ENCODE measurements at regions not wholly inside any gene's neighbourhood (a gene's known extent, or its start where the extent isn't known, plus 50 kb on each side); places are given as distances from the start of the nearest gene placed in this dataset.

DNA sequence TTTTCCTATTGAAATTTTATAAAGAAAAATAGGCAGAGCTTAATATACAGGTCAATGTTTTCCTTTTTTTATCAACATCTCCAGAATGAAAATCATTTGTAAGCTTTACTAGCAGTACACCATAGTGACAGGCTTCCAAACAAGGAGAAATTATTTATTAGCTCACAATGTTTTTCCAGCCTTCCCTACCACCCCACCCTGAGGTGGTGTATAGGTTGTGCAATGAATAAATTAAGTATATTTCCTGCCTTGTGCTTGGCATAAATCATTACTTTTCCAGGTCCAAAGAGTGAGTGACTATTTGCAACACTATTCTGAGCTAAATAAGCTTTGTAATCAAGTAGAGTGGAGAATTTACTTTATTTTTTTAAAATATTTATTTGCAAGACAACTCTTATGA lies 876.2 kb upstream of the POU3F3 start:
- Histone ChIP-seq H3K79me2 (ENCODE audit: control insufficient read depth in 1 of 2, insufficient read depth in 2 of 2, low read length in 2 of 2) (no peaks in the 10 kb centered on the region), H3K27me3 (replicated peaks in 1 of 4; ENCODE audit: control insufficient read depth in 3 of 4, extremely low read depth in 1 of 4, insufficient read depth in 3 of 4, low read length in 3 of 4) (no peaks in the 10 kb centered on the region), H3K36me3 (ENCODE audit: control insufficient read depth in 2 of 4, insufficient read depth in 4 of 4, low read length in 3 of 4) (no peaks in the 10 kb centered on the region), H2BK20ac (ENCODE audit: low read length) (no peak overlapping the region), H3K4me1 (replicated peaks in 1 of 4; ENCODE audit: control insufficient read depth in 3 of 4, insufficient read depth in 4 of 4, low read length in 3 of 4) (no peaks in the 10 kb centered on the region), H2BK12ac (ENCODE audit: low read depth, low read length) (no peak overlapping the region), H3K56ac (replicated peaks; ENCODE audit: insufficient read length, low read depth, low read length) (no peak overlapping the region), H4K91ac (replicated peaks; ENCODE audit: insufficient read length, low read length) (no peak overlapping the region), H4K20me1 (replicated peaks in 1 of 2; ENCODE audit: control insufficient read depth in 1 of 2, insufficient read depth in 2 of 2, low read length in 2 of 2) (no peaks in the 10 kb centered on the region), H3K79me1 (ENCODE audit: low read depth, low read length) (no peaks in the 10 kb centered on the region), H3K27ac (ENCODE audit: low read depth, low read length) (no peak overlapping the region), H2AFZ (ENCODE audit: low read length) (no peak overlapping the region), H4K5ac (ENCODE audit: insufficient read length, low read depth, low read length) (no peak overlapping the region), H3K4ac (replicated peaks; ENCODE audit: insufficient read length, low read depth, low read length) (no peak overlapping the region), H4K8ac (ENCODE audit: extremely low read depth, insufficient read depth, low read length) (no peak overlapping the region), H3K23ac (ENCODE audit: insufficient read length) (no peak overlapping the region), H3K14ac (ENCODE audit: insufficient read length) (no peak overlapping the region), H3K9me3 (ENCODE audit: insufficient read depth in 2 of 2, low read depth in 1 of 2, low read length in 1 of 2) (no peaks in the 10 kb centered on the region), H2BK5ac (ENCODE audit: low read depth, low read length) (no peak overlapping the region), H3K4me2 (ENCODE audit: insufficient read depth in 1 of 2, low read depth in 2 of 2, low read length in 2 of 2) (no peak overlapping the region), H2AK5ac (ENCODE audit: low read depth, low read length) (no peak overlapping the region), H3K23me2 (ENCODE audit: low read depth, low read length) (no peaks in the 10 kb centered on the region), H2BK15ac (ENCODE audit: low read length) (no peak overlapping the region), H3K4me3 (ENCODE audit: extremely low read depth in 1 of 4, insufficient read depth in 2 of 4, low read depth in 3 of 4, low read length in 4 of 4) (no peak overlapping the region), H3K9ac (replicated peaks in 1 of 4; ENCODE audit: extremely low read depth in 1 of 4, low read depth in 3 of 4, low read length in 3 of 4) (no peak overlapping the region), H2BK120ac (replicated peaks; ENCODE audit: low read depth, low read length) (no peak overlapping the region), H3K18ac (ENCODE audit: extremely low read depth, low read length) (no peak overlapping the region)
- DNase-seq (ENCODE audit: low read depth in 1 of 2, low spot score in 2 of 2) (no peak), FAIRE-seq (no peak)
- POLR2A ChIA-PET (ENCODE audit: partially characterized antibody) = no interaction called here
- CTCF ChIA-PET (ENCODE audit: partially characterized antibody) = interaction anchor here (1.1 kb wide), 1 partner anchor 50 kb away, joined by 3 read pairs; no protein-coding TSS in a partner anchor
- TF ChIP-seq CREB1 (IDR thresholded peaks at IDR 0.05) (no peak), USF2 (IDR thresholded peaks at IDR 0.05; ENCODE audit: low read length) (no peak), CHD1 (IDR thresholded peaks at IDR 0.05; ENCODE audit: low read depth, low read length) (no peak), CTBP2 (IDR thresholded peaks at IDR 0.05; ENCODE audit: borderline replicate concordance, insufficient read depth, insufficient read length, low read length) (no peak), SIRT6 (IDR thresholded peaks at IDR 0.05; ENCODE audit: low read length) (no peak), RNF2 (IDR thresholded peaks at IDR 0.05; ENCODE audit: borderline replicate concordance, low read depth, low read length, missing control alignments, poor library complexity, severe bottlenecking) (no peak), HDAC6 (IDR thresholded peaks at IDR 0.05; ENCODE audit: low read depth, low read length) (no peak), KDM4A (IDR thresholded peaks at IDR 0.05; ENCODE audit: low read depth, low read length, severe bottlenecking) (no peak), POLR2AphosphoS5 (IDR thresholded peaks at IDR 0.05; ENCODE audit: low read depth, low read length) (no peak), RXRA (IDR thresholded peaks at IDR 0.05; ENCODE audit: insufficient read depth, low read depth, low read length) (no peak), NANOG (IDR thresholded peaks at IDR 0.05; ENCODE audit: insufficient read depth, low read depth, low read length, poor library complexity, severe bottlenecking) (no peak), MAFK (IDR thresholded peaks at IDR 0.05; ENCODE audit: low read depth, low read length) (no peak)
- TF ChIP-seq, protein P1, sequence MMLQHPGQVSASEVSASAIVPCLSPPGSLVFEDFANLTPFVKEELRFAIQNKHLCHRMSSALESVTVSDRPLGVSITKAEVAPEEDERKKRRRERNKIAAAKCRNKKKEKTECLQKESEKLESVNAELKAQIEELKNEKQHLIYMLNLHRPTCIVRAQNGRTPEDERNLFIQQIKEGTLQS (IDR thresholded peaks at IDR 0.05; ENCODE audit: insufficient read depth, low read depth, low read length) = no peak
- TF ChIP-seq, protein P2, sequence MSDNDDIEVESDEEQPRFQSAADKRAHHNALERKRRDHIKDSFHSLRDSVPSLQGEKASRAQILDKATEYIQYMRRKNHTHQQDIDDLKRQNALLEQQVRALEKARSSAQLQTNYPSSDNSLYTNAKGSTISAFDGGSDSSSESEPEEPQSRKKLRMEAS (IDR thresholded peaks at IDR 0.05) = no peak

Measured in H1 (cell line).